H1 (cell line): ENCODE measurements at regions not wholly inside any gene's neighbourhood (a gene's known extent, or its start where the extent isn't known, plus 50 kb on each side); places are given as distances from the start of the nearest gene placed in this dataset.
A peak's percentile ranks its signal among the peaks of the same experiment; 100 is the strongest.

Experiments used
- CTCF ChIA-PET: fragments of 300-600 bp; sonication (Branson Sonifier 250); formaldehyde crosslinking; loops from one replicate; lab custom pipeline; 2021; ENCODE audit not compliant: partially characterized antibody; lab: Charles Lee
- POLR2A ChIA-PET: fragments of 300-600 bp; sonication (Branson Sonifier 250); formaldehyde crosslinking; loops from one replicate; lab custom pipeline; 2021; ENCODE audit warnings: inconsistent platforms; ENCODE audit not compliant: partially characterized antibody; lab: Charles Lee
- DNase-seq, 2 experiments: peaks; one replicate each; pipeline versions ENCODE4 v3.0.0 to v3.0.0-alpha.2; 2010 to 2022; ENCODE audit warnings: low spot score in 2 of 2, low read depth in 1 of 2, mixed read lengths in 1 of 2
- FAIRE-seq: peaks from 2 replicates; lab custom pipeline; 2011; peaks lifted over from hg19 to GRCh38; lab: Jason Lieb, UNC
- H2AFZ ChIP-seq: 2 replicates; pipeline ENCODE4 v1.8.1; 2012; ENCODE audit warnings: low read length, inconsistent platforms
- H2AK5ac ChIP-seq: 2 replicates; pipeline ENCODE4 v1.6.1; 2013; ENCODE audit warnings: low read depth, low read length
- H2BK120ac ChIP-seq: replicated peaks from 2 replicates; pipeline ENCODE3; 2013; ENCODE audit warnings: low read depth, low read length, inconsistent platforms
- H2BK12ac ChIP-seq: 2 replicates; pipeline ENCODE4 v1.6.1; 2013; ENCODE audit warnings: low read depth, low read length
- H2BK15ac ChIP-seq: 2 replicates; pipeline ENCODE4 v1.6.1; 2013; ENCODE audit warnings: low read length
- H2BK20ac ChIP-seq: 2 replicates; pipeline ENCODE4 v1.6.1; 2013; ENCODE audit warnings: low read length
- H2BK5ac ChIP-seq: 2 replicates; pipeline ENCODE4 v1.6.1; 2013; ENCODE audit warnings: low read depth, low read length
- H3K14ac ChIP-seq: 2 replicates; pipeline ENCODE4 v1.6.1; 2013; ENCODE audit warnings: inconsistent platforms; ENCODE audit not compliant: insufficient read length
- H3K18ac ChIP-seq: 2 replicates; pipeline ENCODE4 v1.6.1; 2013; ENCODE audit warnings: low read length; ENCODE audit errors: extremely low read depth
- H3K23ac ChIP-seq: 2 replicates; pipeline ENCODE4 v1.6.1; 2013; ENCODE audit warnings: inconsistent platforms; ENCODE audit not compliant: insufficient read length
- H3K23me2 ChIP-seq: 2 replicates; pipeline ENCODE4 v1.6.1; 2013; ENCODE audit warnings: low read depth, low read length
- H3K27ac ChIP-seq: 2 replicates; pipeline ENCODE4 v1.6.1; 2011; ENCODE audit warnings: low read depth, low read length, inconsistent platforms
- H3K27me3 ChIP-seq, 4 experiments: replicated peaks in 1 of 4; 1 replicate in 1 of 4; 2 replicates in 3 of 4; pipeline versions ENCODE4 v1.6.1 to v1.8.1; 2011 to 2013; ENCODE audit warnings: low read length in 3 of 4, mild to moderate bottlenecking in 3 of 4, inconsistent platforms in 2 of 4, mixed read lengths in 2 of 4, moderate library complexity in 1 of 4; ENCODE audit not compliant: control insufficient read depth in 3 of 4, insufficient read depth in 3 of 4; ENCODE audit errors: extremely low read depth in 1 of 4
- H3K36me3 ChIP-seq, 4 experiments: 2 replicates each; pipeline versions ENCODE4 v1.6.1 to v1.8.1; 2011 to 2013; ENCODE audit warnings: mild to moderate bottlenecking in 4 of 4, low read length in 3 of 4, moderate library complexity in 2 of 4, control low read depth in 1 of 4, inconsistent platforms in 1 of 4; ENCODE audit not compliant: insufficient read depth in 4 of 4, control insufficient read depth in 2 of 4
- H3K4ac ChIP-seq: replicated peaks from 2 replicates; pipeline ENCODE3; 2013; ENCODE audit warnings: low read length, low read depth, mixed read lengths, inconsistent platforms; ENCODE audit not compliant: insufficient read length
- H3K4me1 ChIP-seq, 4 experiments: replicated peaks in 1 of 4; 1 replicate in 1 of 4; 2 replicates in 3 of 4; pipeline versions ENCODE4 v1.6.1 to v1.8.1; 2011 to 2013; ENCODE audit warnings: low read length in 3 of 4, inconsistent platforms in 2 of 4, mixed read lengths in 1 of 4; ENCODE audit not compliant: insufficient read depth in 4 of 4, control insufficient read depth in 3 of 4
- H3K4me2 ChIP-seq, 2 experiments: 2 replicates each; pipeline versions ENCODE4 v1.6.1 to v1.8.1; 2011 to 2013; ENCODE audit warnings: low read depth in 2 of 2, low read length in 2 of 2, control low read depth in 1 of 2, inconsistent platforms in 1 of 2, mild to moderate bottlenecking in 1 of 2; ENCODE audit not compliant: insufficient read depth in 1 of 2
- H3K4me3 ChIP-seq, 4 experiments: fragments of 200-600, 300-600 bp in 1 of 4; sonication (generic), shearing (Covaris generic), sonication (Bioruptor Twin) in 1 of 4; 2 replicates each; pipeline versions ENCODE4 v1.5.1 to v1.8.1; 2011 to 2016; ENCODE audit warnings: low read length in 4 of 4, low read depth in 3 of 4, control low read depth in 2 of 4, inconsistent platforms in 2 of 4, mild to moderate bottlenecking in 2 of 4, mixed read lengths in 1 of 4, moderate library complexity in 1 of 4; ENCODE audit not compliant: insufficient read depth in 2 of 4; ENCODE audit errors: extremely low read depth in 1 of 4
- H3K56ac ChIP-seq: replicated peaks from 2 replicates; pipeline ENCODE3; 2013; ENCODE audit warnings: low read depth, mild to moderate bottlenecking, mixed read lengths, low read length, inconsistent platforms; ENCODE audit not compliant: insufficient read length
- H3K79me1 ChIP-seq: 2 replicates; pipeline ENCODE4 v1.6.1; 2013; ENCODE audit warnings: low read depth, low read length, control low read depth
- H3K79me2 ChIP-seq, 2 experiments: 2 replicates each; pipeline versions ENCODE4 v1.6.1 to v1.8.1; 2012 to 2013; ENCODE audit warnings: low read length in 2 of 2, mild to moderate bottlenecking in 2 of 2, inconsistent platforms in 1 of 2; ENCODE audit not compliant: insufficient read depth in 2 of 2, control insufficient read depth in 1 of 2
- H3K9ac ChIP-seq, 4 experiments: replicated peaks in 1 of 4; 1 replicate in 1 of 4; 2 replicates in 3 of 4; pipeline versions ENCODE4 v1.6.1 to v1.8.1; 2011 to 2013; ENCODE audit warnings: low read depth in 3 of 4, low read length in 3 of 4, control low read depth in 2 of 4, mild to moderate bottlenecking in 2 of 4, moderate library complexity in 2 of 4, inconsistent platforms in 1 of 4; ENCODE audit errors: extremely low read depth in 1 of 4
- H3K9me3 ChIP-seq, 2 experiments: 2 replicates each; pipeline versions ENCODE4 v1.6.1 to v1.8.1; 2012 to 2013; ENCODE audit warnings: mild to moderate bottlenecking in 2 of 2, moderate library complexity in 2 of 2, control low read depth in 1 of 2, inconsistent platforms in 1 of 2, low read depth in 1 of 2, low read length in 1 of 2, mixed read lengths in 1 of 2; ENCODE audit not compliant: insufficient read depth in 2 of 2
- H4K20me1 ChIP-seq, 2 experiments: replicated peaks in 1 of 2; 2 replicates each; pipeline versions ENCODE3 to v1.8.1; 2011 to 2013; ENCODE audit warnings: inconsistent platforms in 2 of 2, low read length in 2 of 2, mild to moderate bottlenecking in 1 of 2; ENCODE audit not compliant: insufficient read depth in 2 of 2, control insufficient read depth in 1 of 2
- H4K5ac ChIP-seq: 2 replicates; pipeline ENCODE4 v1.6.1; 2013; ENCODE audit warnings: low read length, low read depth, mixed read lengths, inconsistent platforms; ENCODE audit not compliant: insufficient read length
- H4K8ac ChIP-seq: 2 replicates; pipeline ENCODE4 v1.8.0; 2013; ENCODE audit warnings: mild to moderate bottlenecking, moderate library complexity, low read length, inconsistent platforms; ENCODE audit not compliant: insufficient read depth; ENCODE audit errors: extremely low read depth
- H4K91ac ChIP-seq: replicated peaks from 2 replicates; pipeline ENCODE3; 2013; ENCODE audit warnings: low read length, mixed read lengths, inconsistent platforms; ENCODE audit not compliant: insufficient read length
- CBX8 ChIP-seq: fragments of 300-800, 300-1000 bp; sonication (generic); IDR thresholded peaks from 2 replicates; pipeline ENCODE4 v1.7.1; 2016; ENCODE audit warnings: low read depth, low read length, borderline replicate concordance
- JUN ChIP-seq: IDR thresholded peaks from 2 replicates; pipeline ENCODE4 v1.6.1; 2011; ENCODE audit warnings: low read depth, mild to moderate bottlenecking, improper control_type of control experiment, low read length
- KDM1A ChIP-seq: fragments of 200-600, 300-600 bp; sonication (generic); IDR thresholded peaks from 2 replicates; pipeline ENCODE4 v1.7.1; 2016; ENCODE audit warnings: mild to moderate bottlenecking, low read length, borderline replicate concordance
- NRF1 ChIP-seq: IDR thresholded peaks from 2 replicates; pipeline ENCODE4 v1.6.1; 2011; ENCODE audit warnings: mild to moderate bottlenecking, low read depth, low read length, improper control_type of control experiment
- RNF2 ChIP-seq: fragments of 200-900, 300-1000 bp; sonication (generic); IDR thresholded peaks from 2 replicates; pipeline ENCODE4 v1.7.1; 2016; ENCODE audit warnings: borderline replicate concordance, low read depth, mild to moderate bottlenecking, antibody characterized with exemption, low read length; ENCODE audit not compliant: poor library complexity, severe bottlenecking; ENCODE audit errors: missing control alignments
- SIRT6 ChIP-seq: IDR thresholded peaks from one replicate; pipeline ENCODE4 v1.7.1; 2012; ENCODE audit warnings: low read length, inconsistent platforms
- SP1 ChIP-seq: IDR thresholded peaks from 2 replicates; pipeline ENCODE4 v1.6.1; 2011; ENCODE audit warnings: low read depth, low read length
- SP2 ChIP-seq: IDR thresholded peaks from 2 replicates; pipeline ENCODE4 v1.6.1; 2012; ENCODE audit warnings: mild to moderate bottlenecking, low read length, inconsistent platforms
- TCF12 ChIP-seq: IDR thresholded peaks from 2 replicates; pipeline ENCODE4 v1.6.1; 2011; ENCODE audit warnings: low read depth, mild to moderate bottlenecking, low read length
- USF2 ChIP-seq: IDR thresholded peaks from 2 replicates; pipeline ENCODE4 v1.6.1; 2011; ENCODE audit warnings: low read length, improper control_type of control experiment
- WGBS, 2 experiments: shearing (Covaris generic) in 1 of 2; methylation state at CpG; one replicate each; pipeline versions ENCODE4 v1.1.6 to v1.1.7; 2013 to 2015; ENCODE audit warnings: low lambda C conversion rate in 2 of 2, mixed read lengths in 2 of 2, inconsistent platforms in 1 of 2, low coverage in 1 of 2, missing lambda C conversion rate in 1 of 2; ENCODE audit not compliant: insufficient replicate concordance in 2 of 2, insufficient coverage in 1 of 2, insufficient read length in 1 of 2; ENCODE audit errors: extremely low coverage in 1 of 2, missing lambda C conversion rate in 1 of 2; 5-methylcytosine and 5-hydroxymethylcytosine counted together

GRCh38 chr5:51651476-51651875, 268.2 kb downstream of the ISL1 start:
- H3K79me1 ChIP-seq: no peaks in the 10 kb centered on the region
- H2AK5ac ChIP-seq: no peak overlapping the region
- H4K8ac ChIP-seq: no peak overlapping the region
- H3K14ac ChIP-seq: no peak overlapping the region
- no peaks in the 10 kb centered on the region for H3K27me3 ChIP-seq
- POLR2A ChIA-PET: no interaction called here
- H4K20me1 ChIP-seq: no peaks in the 10 kb centered on the region
- DNase-seq: no peak
- FAIRE-seq: no peak
- H4K5ac ChIP-seq: no peak overlapping the region
- H3K27ac ChIP-seq: no peak overlapping the region
- no peak overlapping the region for H3K4me2 ChIP-seq
- no peaks in the 10 kb centered on the region for H3K79me2 ChIP-seq
- H3K4ac ChIP-seq: no peak overlapping the region
- H3K23me2 ChIP-seq: no peaks in the 10 kb centered on the region; the same call in 1 of the 2 replicates
- H3K23ac ChIP-seq: no peak overlapping the region
- no peak overlapping the region for H3K18ac ChIP-seq
- H2BK120ac ChIP-seq: no peak overlapping the region
- H2BK20ac ChIP-seq: no peak overlapping the region
- CTCF ChIA-PET: no interaction called here
- 90% methylated on average over 2 of the region's 2 CpGs; no CpG with 5 or more reads in 1 of the 2 experiments for WGBS, 2 experiments
- H2BK5ac ChIP-seq: no peak overlapping the region
- peak overlapping the region; percentile 26; the same call in 1 of the 2 replicates for H2AFZ ChIP-seq
- no peak overlapping the region for H2BK12ac ChIP-seq
- H3K4me1 ChIP-seq: peaks cover 0 to 3% (median 0%) of the 10 kb centered on the region in 4 experiments; a peak in 1 of 7 replicates
- H3K4me3 ChIP-seq: no peak overlapping the region
- H3K9ac ChIP-seq: no peak overlapping the region
- H4K91ac ChIP-seq: no peak overlapping the region
- no peaks in the 10 kb centered on the region for H3K36me3 ChIP-seq
- no peak overlapping the region for H2BK15ac ChIP-seq
- H3K9me3 ChIP-seq: no peaks in the 10 kb centered on the region
- no peak overlapping the region for H3K56ac ChIP-seq
- TF ChIP-seq CBX8 (no peak), SP2 (no peak), TCF12 (no peak), KDM1A (no peak), USF2 (no peak), SIRT6 (no peak), JUN (no peak), NRF1 (no peak), RNF2 (no peak), SP1 (no peak)
